ENCODE measurements at regions not wholly inside any gene's neighbourhood (a gene's known extent, or its start where the extent isn't known, plus 50 kb on each side); places are given as distances from the start of the nearest gene placed in this dataset.
"Not testable (repeated sequence)": the region's sequence is repeated elsewhere in the genome, so short reads cannot be mapped to it uniquely, and the experiment has no call there.

DNA sequence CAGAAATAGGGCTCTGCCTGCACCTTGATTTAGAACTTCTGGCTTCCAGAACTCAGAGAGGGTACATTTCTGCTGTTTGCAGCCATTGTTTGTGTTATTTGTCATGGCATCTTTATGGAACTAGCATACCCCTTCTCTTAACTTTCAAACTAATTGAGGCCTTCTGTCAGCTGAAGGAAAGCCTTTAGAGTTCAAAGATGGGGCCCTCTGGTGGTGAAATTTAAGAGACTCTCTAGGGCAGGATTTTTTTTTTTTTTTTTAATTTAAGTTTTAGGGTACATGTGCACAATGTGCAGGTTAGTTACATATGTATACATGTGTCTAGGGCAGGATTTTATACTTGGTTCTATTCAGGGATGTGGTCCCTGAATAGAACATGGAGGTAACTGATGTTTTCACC, 260.6 kb upstream of the LINC00305 start:
- no peak for DNase-seq (ENCODE audit: low read depth)

DNA sequence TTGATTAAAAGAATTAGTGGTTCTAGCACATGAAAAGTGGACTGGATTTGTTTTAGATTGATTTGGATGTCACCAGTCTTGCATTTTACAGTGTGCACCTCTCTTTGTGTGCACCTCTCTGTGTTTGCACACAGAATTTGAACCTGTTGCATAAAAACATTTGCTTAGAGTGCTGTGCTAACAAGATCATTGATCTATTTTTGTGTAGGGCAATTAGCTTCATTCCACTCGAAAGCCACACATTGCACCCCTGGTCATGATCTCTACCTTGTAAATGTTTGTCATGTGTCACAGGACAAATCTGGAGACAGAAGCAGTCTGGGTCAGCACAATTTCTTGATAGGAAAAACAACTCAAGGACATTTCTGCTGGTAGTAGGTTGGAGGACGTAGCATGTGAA, 258.7 kb upstream of the LINC00305 start:
- DNase-seq (ENCODE audit: low read depth) = no peak

DNA sequence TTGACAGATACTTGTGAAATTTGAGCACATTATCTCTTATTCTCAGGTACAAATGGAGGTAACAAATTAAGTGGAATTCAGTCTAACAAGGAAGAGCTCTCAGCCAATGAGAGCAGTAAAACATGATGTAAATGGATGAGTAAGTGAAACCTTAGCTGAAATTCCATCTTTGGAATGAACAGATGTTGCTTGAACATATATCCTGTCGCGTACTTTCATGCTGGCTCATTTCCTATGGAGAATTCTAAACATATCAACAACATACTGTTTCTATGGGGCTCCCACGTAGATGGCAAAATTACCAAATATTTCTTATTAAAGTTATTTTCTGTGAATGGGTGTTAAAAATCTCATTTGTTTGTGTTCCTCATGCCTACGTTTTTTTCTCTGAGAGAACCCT, 256.3 kb upstream of the LINC00305 start:
- no peak for DNase-seq (ENCODE audit: low read depth)

DNA sequence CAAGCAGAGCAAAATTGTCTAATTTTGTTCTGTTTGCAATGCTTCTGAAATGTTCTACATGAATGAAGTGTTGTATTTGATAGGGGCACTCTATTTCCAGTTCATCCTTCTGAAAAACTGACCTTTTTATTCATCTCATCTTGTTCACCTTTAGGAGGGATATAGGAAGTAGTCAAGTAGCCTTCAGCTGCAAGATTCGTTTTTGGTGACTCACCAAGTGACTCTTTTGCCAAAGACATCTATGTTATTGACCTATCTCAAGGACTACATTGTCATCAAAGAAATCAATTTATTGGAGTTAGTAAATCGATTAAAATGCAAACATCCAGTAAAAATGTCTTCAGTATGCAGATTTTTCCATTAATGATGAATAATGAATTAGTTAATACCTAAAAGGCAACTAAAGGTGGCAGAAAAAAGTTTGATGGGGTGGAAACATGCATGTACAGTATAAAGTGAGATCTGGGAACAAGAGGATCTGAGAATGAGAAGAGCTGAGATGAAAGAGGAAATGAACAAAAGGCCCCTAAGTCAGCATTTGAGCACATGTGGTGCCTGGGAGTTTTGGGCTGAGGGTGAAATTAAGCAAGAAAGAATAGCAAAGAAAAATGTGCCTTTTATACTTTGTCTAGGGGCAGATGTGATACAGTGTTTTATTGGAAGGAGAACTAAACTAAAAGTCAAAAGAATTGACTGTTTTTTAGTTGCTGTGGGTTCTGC, 255.1 kb upstream of the LINC00305 start:
- DNase-seq (ENCODE audit: low read depth) = no peak

DNA sequence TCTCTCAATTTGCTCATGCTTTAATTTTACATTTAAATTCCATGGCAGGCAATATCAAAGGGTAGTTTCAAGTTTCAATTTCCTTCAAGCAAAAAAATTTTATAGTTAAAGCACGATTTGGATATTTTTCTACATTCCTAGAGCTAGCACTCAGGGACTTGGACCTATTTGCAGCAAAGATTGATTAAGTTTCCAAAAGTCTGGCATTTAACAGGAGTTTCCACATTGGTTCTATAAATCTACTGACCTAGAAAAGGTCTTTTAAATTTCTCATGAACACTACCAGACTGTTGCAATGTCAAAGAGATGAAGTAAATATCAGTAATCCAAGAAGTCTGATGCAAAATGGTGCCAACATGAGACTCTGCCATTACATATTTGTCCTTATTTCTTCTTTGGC, 253.7 kb upstream of the LINC00305 start:
- DNase-seq (ENCODE audit: low read depth) = no peak

DNA sequence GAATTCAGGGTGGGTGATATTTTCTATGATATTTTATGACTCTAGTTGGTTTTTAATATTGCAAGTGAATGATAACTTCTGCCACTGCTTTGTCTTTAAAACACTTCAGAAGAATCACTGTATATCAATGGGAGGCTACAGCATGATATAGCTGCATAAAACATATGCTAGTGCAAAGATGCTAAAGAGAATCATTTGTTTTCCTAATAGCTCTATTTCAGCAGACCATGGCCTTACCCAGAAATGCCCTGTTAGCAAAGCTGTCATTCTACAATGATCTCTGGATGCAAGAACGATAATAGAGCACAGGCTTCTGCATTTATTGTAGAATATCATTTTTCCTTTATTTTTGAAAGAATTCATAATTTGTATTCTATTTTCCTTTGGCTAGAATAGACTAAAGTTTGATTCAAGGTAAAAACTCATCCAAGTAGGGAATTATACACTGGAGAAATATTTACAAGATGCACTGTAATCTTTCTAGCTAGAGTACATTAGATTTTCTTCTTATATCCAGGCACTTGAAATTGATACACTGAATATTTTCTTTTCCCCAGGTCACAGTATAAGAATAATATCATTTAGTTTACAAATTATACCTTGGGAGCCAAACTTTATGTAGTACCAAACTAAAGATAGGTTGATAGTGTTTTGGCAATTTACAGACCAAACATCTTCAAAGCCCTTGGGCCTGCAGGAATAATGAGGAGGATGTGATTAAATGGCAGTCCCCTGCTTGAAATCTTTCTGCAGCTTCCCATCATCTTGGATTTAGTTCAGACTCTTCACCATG, 252.6 kb upstream of the LINC00305 start:
- no peak for DNase-seq (ENCODE audit: low read depth)

DNA sequence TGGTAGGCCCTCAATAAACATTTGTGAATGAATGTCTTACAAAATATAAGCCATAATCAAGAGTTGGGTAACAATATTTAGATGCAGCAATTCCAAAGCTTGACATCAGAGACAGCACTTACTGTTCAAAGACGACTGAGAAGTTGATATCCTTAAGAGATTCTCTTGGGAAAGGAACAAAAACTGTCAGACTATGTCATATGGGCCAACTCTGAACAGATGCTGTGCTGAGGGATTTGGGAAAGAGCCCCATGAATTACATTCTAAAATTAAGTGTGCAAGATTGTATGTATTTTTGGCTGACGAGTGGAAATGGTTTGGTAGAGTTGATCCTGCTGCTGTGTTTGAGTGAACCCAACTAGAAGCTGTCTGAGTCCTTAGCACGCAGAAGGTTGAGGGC, 250.7 kb upstream of the LINC00305 start:
- no peak for DNase-seq (ENCODE audit: low read depth)

DNA sequence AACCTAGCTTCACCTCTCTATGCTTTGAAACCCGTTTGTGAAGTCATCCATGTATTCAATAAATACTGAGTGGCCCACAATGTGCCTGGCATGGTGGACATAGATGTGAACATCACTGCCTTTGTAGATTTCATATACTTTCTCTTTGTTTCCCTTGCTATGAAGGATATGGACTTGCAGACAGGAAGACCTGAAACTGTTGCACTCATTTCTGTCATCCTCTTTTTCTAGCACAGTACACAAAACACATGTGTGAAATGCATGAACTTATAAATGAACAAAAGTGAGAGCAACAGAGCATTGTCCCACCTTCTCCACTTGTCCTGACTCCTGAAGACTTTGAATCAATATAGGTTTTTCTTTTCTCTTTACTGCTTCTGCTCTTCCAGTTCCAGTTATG, 249.4 kb upstream of the LINC00305 start:
- no peak for DNase-seq (ENCODE audit: low read depth)

DNA sequence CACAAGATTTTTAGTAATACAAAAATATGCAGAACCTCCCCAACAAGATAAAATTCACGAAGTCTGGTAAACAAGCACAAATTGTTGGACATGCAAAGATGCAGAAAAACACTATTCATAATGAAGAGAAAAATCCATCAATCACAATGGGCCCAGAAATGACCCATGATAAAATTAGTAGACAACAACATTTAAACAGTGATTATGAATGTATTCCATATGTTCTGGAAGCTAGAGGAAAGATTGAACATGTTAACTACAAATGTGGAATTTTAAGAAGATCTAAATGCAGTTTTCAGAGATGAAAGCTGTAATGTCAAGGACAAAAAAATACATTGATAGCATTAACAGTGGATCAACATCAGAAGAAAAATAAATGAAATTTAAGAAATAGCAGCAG, 243.3 kb upstream of the LINC00305 start:
- no peak for DNase-seq (ENCODE audit: low read depth)

DNA sequence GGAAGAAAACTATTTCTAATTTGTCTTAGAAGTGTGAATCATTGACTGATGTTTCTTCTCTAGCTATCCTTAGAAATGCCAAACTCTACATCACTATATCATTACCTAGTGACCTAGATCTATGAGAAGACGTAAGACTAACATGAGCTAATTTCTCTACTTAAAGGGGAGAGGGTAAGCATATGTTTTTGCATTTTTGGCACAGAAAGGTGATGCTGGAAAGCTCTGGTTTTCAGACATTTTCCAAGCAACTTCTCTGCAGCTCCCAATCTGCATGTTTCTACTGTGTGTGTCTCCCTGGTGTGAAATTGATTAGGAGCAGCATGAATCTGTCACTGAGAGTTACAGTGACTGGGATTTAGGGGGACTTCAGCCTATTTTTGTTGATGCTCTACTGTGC, 235.2 kb upstream of the LINC00305 start:
- no peak for DNase-seq (ENCODE audit: low read depth)

DNA sequence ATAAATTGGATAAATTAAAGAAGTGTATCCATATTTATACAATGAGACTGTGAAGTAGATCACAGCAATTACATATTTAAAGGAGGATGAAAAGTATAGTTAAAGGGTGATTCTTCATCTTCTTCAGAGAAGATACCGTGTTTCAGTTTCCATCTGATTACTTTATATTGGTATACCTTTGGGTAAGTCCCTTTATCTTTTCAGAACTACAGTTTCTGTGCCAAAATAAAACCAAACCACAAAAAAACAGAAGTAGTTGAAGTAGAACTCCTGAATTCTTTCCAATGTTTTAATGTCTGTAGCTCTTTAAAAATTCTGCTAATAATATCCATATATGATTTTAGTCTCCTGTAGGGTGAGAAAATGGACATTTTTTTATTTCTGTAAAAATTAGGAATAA, 231.2 kb upstream of the LINC00305 start:
- no peak for DNase-seq (ENCODE audit: low read depth)

DNA sequence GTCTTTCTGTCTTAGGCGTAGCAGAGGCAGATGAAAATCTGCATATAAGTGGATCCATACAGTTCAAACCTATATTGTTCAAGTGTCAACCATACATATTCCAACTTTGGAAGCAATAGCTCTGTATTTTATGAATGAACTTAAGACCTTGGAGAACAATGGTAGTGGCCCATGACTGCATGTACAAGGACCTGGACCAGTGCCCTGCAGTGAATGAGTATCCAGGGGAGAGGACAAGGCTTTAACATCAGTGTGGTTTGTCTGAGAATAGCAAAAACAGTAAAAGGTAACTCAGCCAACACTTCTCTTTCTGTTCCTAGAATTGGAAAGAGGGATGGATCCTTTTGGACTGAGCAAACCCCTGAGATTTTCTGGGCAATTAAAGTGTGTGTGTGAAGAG, 230.8 kb upstream of the LINC00305 start:
- no peak for DNase-seq (ENCODE audit: low read depth)

DNA sequence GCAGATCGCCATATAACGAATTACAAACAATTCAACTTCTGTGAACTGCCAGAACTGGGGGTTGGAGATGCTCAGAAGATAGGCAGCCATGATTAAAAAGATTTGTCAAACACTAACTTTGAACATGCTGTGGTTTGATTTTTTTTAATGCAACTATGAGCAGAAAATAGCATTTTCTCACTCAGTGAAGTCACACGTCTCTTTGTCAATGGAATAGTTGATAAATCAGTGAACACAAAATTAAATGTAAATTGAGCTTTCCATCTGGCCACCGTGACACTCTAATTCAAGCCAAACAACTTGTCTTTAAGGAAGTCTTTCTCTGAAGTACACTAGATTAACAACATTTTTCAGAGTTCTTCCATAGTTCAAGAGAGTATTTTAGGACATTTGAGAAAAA, 228.6 kb upstream of the LINC00305 start:
- no peak for DNase-seq (ENCODE audit: low read depth)

DNA sequence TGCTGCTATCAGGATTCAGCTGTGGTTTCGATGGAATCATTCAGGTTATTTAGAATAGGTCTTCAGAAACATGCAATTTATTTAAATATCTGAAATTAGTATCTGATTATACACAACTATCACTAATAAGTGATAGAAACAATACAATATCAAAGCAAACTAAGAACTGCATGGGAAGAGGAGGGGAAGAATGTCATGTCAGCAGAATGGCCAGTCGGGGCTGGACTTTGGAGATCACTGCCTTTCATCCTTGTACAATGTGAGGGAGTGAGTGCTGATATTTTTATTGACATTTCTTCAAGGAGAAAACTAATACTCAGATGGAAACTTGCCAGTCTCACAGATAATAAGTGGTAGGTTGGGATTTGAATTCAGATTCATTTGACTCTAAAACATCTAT, 224.0 kb upstream of the LINC00305 start:
- DNase-seq (ENCODE audit: low read depth) = no peak

DNA sequence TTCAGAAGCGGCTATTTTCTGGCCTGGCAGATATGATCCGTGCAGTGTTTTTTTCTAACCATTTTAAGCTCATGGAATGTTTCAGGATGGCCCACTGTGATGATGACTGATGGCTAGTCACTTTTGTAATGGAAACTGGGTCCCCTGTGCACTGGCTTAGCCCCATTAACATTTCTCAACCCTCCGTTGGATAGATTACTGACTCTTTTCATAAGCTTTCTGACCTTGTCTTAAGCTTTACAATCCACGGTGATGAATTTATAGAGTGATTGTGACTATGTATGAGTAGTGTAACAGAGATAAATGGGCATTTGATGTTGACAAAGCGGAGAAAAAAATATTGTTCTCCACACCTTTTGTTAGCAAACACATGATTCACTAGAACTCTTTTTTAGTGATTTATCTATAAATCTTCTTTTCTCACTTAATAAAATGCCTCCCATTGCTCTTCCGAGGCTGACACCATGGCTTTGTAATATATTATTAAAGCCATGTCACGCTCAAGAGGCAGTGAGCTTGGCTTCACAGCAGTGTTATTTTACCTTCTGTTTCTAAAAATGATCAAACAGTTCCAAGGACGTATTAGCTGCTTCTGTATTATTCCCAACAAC, 221.0 kb upstream of the LINC00305 start:
- DNase-seq (ENCODE audit: low read depth) = not testable (repeated sequence)

DNA sequence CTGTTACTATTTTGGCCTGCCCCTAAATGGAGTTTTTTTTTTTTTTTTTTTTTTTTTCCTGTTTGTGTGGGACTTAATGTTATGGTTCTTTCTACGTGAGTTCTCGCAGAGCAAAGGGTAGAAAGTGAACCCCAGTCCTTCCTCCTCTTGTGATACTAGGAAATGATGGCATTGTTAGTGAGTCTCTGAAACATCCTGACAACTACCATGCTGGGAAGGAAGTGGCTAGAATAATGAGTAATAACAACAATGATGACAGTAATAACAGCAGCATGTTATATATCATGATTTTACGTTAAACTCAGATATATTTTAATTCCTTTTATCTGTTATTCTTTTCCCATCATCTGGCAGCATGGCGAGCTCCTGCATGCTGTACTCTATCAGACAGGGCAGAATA, 216.2 kb upstream of the LINC00305 start:
- DNase-seq (ENCODE audit: low read depth) = no peak

DNA sequence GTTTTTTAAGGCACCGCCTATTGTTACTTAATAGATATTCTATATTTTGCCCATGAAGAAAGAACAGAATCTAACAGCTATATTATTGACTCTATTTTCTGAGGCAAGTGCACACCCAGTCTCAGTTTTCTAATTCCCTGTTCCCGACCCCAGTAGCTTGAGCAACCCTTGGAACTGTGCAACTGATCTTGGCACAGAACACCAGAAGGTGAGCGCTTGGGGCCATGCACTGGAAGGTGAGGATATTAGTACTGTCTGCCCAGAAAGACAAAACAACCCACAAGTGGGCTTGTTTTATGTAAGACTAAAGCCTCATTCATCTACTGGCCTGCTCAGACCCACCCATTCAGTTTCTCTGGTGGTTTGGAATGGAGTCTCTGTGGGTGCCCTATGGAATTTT, 188.8 kb upstream of the LINC00305 start:
- DNase-seq (ENCODE audit: low read depth) = no peak

DNA sequence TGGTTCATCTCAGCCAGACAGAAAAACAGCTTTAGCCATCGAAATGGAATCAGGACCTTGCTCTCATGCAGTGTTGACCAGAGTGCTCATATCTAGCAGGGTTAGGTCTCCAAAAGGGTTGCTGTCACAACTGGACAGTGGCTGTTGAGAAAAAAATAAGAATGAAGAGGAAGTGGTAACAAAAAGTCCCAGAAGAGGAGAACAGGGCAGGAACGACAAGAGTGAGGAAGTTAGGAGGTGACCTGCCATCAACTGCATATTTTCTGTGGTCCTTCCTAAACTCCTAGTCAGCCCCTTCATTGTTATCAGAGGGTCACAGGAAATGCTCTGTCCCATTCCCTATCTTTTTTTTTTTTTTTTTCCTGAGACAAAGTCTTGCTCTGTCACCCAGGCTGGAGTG, 188.1 kb upstream of the LINC00305 start:
- DNase-seq (ENCODE audit: low read depth) = no peak

DNA sequence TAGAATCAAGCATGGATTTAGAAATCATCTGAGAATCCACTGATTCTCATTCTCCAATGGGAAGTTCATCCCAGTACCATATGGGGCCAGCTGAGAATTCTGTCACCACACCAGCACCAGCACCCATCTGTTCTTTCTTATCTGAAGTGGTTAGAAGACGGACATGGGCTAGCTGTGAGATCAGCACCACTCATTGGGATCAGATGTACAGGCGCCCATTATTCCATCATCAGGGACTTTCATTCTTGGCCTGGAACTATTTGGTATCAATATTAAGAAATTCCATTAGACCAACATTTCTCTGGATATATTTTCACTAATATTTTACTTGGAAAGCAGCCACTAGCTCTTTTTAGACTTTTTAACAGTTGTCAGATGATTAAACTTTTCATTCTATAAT, 185.9 kb upstream of the LINC00305 start:
- DNase-seq (ENCODE audit: low read depth) = no peak

DNA sequence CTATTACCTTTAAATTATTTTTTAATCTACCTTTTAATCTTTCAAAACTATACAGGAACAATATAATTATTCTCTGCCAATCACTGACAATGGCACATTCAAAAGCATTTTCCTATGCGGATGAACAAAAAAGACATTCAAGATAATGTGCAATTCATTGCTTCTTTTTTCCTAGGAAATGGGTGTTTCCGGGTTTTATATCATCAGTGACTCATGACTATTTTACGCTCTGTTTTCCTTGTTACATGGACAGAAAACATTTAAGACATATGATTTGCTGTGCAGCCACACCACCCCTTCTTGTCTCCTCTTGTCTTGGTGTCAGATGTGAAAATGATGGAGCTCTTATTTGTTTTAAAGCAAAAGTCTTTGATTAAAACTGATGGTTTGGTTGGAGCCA, 184.7 kb upstream of the LINC00305 start:
- no peak for DNase-seq (ENCODE audit: low read depth)

DNA sequence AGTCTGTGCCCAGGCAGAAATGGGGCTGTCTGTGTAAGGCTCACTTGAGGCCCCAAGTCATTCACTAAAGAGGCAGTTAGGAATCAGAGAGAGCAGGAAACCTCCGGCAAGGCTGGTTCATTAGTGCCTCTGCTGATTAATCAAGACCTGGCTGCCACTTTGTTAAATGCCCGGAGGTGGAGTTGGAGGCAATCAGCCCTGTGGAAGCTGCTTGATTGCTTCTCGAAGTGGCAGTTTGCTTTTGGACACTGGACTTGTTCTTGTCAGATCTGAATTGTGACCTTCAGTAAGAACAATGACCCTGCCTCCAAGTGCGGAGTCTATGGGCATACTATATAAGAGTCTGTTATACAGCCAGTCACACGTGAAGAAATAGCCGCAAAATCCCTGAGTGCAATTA, 183.9 kb upstream of the LINC00305 start:
- no peak for DNase-seq (ENCODE audit: low read depth)

DNA sequence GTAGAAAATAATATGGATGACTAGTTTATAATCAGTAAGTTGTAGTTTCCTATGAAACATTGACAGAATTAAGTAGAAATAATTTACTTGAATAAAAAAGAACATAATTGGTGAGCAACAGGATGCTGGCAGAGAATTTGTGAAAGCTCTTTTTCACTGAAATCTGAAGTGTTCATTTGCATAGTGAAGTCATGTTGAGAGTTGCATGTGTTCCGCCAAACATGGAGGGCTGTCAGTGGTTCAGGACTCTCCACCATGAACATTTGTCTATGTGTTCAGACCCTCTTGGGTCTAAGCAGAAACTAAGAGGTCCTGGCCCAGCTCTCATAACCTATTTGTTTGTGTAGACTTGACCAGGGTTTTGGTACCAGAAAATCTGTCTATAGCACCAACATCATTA, 182.5 kb upstream of the LINC00305 start:
- no peak for DNase-seq (ENCODE audit: low read depth)

DNA sequence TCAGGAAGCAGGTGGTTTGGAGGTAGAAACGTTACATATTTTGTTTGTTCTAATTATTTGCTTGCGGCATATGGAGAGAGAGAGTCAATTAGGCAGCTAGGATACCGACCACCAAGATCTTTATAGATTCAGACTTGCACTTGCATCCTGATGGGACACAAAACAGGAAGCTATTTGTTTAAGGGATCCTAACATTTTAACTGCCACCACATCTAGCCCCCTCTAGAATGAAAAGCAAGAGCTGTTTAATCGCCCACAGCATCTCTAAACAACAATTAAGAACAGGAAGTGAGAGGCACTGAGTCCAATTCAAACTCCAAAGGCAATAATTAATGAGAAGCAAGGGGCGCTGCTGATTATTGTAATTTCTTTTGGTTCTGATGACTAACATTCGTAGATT, 182.0 kb upstream of the LINC00305 start:
- no peak for DNase-seq (ENCODE audit: low read depth)

Measured in RPMI7951 (cell line).